ENCODE measurements at regions not wholly inside any gene's neighbourhood (a gene's known extent, or its start where the extent isn't known, plus 50 kb on each side); places are given as distances from the start of the nearest gene placed in this dataset.

- Histone ChIP-seq H3K36me3 (ENCODE audit: control insufficient read depth, insufficient read depth, low read length) (no peaks in the 10 kb centered on the region), H3K4me1 (ENCODE audit: control insufficient read depth, insufficient read depth, low read length) (no peaks in the 10 kb centered on the region), H3K27ac (ENCODE audit: low read depth, low read length) (no peak overlapping the region), H3K27me3 (ENCODE audit: control insufficient read depth, insufficient read depth, low read length) (no peaks in the 10 kb centered on the region), H3K4me3 (ENCODE audit: low read length) (no peak overlapping the region), H3K9ac (ENCODE audit: low read length) (no peak overlapping the region)
These were observed 61.3 kb upstream of the UNC5C start for GRCh38 chr4:95610061-95610569.

- H3K4me1 ChIP-seq (ENCODE audit: control insufficient read depth, insufficient read depth, low read length) = no peaks in the 10 kb centered on the region
- no peaks in the 10 kb centered on the region for H3K27me3 ChIP-seq (ENCODE audit: control insufficient read depth, insufficient read depth, low read length)
- H3K36me3 ChIP-seq (ENCODE audit: control insufficient read depth, insufficient read depth, low read length) = no peaks in the 10 kb centered on the region
- H3K4me3 ChIP-seq (ENCODE audit: low read length) = no peak overlapping the region
- no peak overlapping the region for H3K27ac ChIP-seq (ENCODE audit: low read depth, low read length)
- no peak overlapping the region for H3K9ac ChIP-seq (ENCODE audit: low read length)
These were observed 58.0 kb upstream of the UNC5C start for GRCh38 chr4:95606739-95607138.

GRCh38 chr4:95603393-95603792 lies 54.6 kb upstream of the UNC5C start:
- Histone ChIP-seq H3K27me3 (ENCODE audit: control insufficient read depth, insufficient read depth, low read length) (no peaks in the 10 kb centered on the region), H3K27ac (ENCODE audit: low read depth, low read length) (no peak overlapping the region), H3K4me3 (ENCODE audit: low read length) (no peak overlapping the region), H3K36me3 (ENCODE audit: control insufficient read depth, insufficient read depth, low read length) (no peaks in the 10 kb centered on the region), H3K9ac (ENCODE audit: low read length) (no peak overlapping the region), H3K4me1 (ENCODE audit: control insufficient read depth, insufficient read depth, low read length) (no peaks in the 10 kb centered on the region)

GRCh38 chr4:95602872-95603271 lies 54.1 kb upstream of the UNC5C start:
- Histone ChIP-seq H3K27me3 (ENCODE audit: control insufficient read depth, insufficient read depth, low read length) (no peaks in the 10 kb centered on the region), H3K9ac (ENCODE audit: low read length) (no peak overlapping the region), H3K27ac (ENCODE audit: low read depth, low read length) (no peak overlapping the region), H3K4me3 (ENCODE audit: low read length) (no peak overlapping the region), H3K4me1 (ENCODE audit: control insufficient read depth, insufficient read depth, low read length) (no peaks in the 10 kb centered on the region), H3K36me3 (ENCODE audit: control insufficient read depth, insufficient read depth, low read length) (no peaks in the 10 kb centered on the region)

GRCh38 chr4:95601356-95601755 lies 52.6 kb upstream of the UNC5C start:
- no peak overlapping the region for H3K4me3 ChIP-seq (ENCODE audit: low read length)

GRCh38 chr4:95599777-95600400 lies 51.1 kb upstream of the UNC5C start:
- Histone ChIP-seq H3K27ac (ENCODE audit: low read depth, low read length) (no peak overlapping the region), H3K9ac (ENCODE audit: low read length) (no peak overlapping the region), H3K27me3 (ENCODE audit: control insufficient read depth, insufficient read depth, low read length) (no peaks in the 10 kb centered on the region), H3K4me1 (ENCODE audit: control insufficient read depth, insufficient read depth, low read length) (no peaks in the 10 kb centered on the region), H3K4me3 (ENCODE audit: low read length) (no peak overlapping the region), H3K36me3 (ENCODE audit: control insufficient read depth, insufficient read depth, low read length) (no peaks in the 10 kb centered on the region)

More at GRCh38 chr4:95601356-95601755, 52.6 kb upstream of the UNC5C start:
- Histone ChIP-seq H3K27ac (ENCODE audit: low read depth, low read length) (no peak overlapping the region), H3K27me3 (ENCODE audit: control insufficient read depth, insufficient read depth, low read length) (no peaks in the 10 kb centered on the region), H3K9ac (ENCODE audit: low read length) (no peak overlapping the region), H3K36me3 (ENCODE audit: control insufficient read depth, insufficient read depth, low read length) (no peaks in the 10 kb centered on the region), H3K4me1 (ENCODE audit: control insufficient read depth, insufficient read depth, low read length) (no peaks in the 10 kb centered on the region)

All from rectal smooth muscle tissue (tissue), 1 donor.